ENCODE measurements at regions not wholly inside any gene's neighbourhood (a gene's known extent, or its start where the extent isn't known, plus 50 kb on each side); places are given as distances from the start of the nearest gene placed in this dataset.
A peak's percentile ranks its signal among the peaks of the same experiment; 100 is the strongest.
"Not testable (repeated sequence)": the region's sequence is repeated elsewhere in the genome, so short reads cannot be mapped to it uniquely, and the experiment has no call there.

DNA sequence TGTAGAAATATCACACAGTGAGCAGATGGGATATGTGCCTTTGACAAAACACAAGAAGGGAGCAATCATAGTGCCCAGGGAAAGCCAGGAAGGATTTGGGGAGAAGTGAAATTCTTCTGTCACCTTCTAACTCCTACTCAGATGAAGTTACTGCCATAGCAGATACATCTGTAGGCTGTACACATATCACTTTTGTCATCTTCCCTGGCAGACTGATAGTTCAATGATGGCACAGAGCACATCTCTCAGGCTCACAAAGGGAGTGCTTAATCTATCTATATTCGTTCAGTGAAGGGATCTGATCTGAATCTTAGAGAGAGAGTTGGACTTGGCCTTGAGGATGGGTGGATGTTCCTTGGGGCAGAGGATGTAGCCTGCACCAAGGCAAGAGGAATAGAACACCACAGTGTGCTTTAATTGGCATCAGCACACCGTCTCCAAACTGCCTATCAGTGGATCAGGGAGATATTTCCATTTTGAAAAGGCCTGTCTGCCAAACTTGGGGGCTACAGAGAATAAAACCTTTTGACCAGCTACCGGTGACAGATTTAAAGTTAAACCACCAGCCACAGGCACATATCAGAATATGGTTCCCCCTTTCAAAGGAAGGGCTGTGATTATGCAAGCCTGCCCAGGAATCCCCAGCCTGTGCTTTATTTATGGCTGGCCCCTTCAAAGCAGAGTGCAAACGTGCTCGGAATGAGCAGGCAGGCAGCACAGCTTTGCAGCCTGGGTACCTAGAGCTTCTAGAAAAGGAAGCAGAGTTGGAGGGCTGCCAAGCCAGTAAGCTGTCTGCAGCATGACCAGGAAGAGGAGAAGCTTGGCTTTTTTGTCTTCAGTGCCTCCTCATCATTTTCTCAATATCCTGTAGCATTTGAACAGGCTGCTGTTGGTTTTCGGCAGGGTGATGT lies 165.5 kb upstream of the DYRK2 start:
- DNase-seq (peak; percentile 66), ATAC-seq (peak; percentile 68 to 75)
- no peak overlapping the region for H3K4me3 Mint-ChIP-seq
- H3K36me3 Mint-ChIP-seq (ENCODE audit: insufficient read depth) = no peaks in the 10 kb centered on the region
- peaks cover 4% of the 10 kb centered on the region for H3K9me3 Mint-ChIP-seq
- H3K4me1 Mint-ChIP-seq (ENCODE audit: low read depth) = peaks cover 41% of the 10 kb centered on the region
- H3K27me3 Mint-ChIP-seq (ENCODE audit: low read depth) = no peaks in the 10 kb centered on the region

DNA sequence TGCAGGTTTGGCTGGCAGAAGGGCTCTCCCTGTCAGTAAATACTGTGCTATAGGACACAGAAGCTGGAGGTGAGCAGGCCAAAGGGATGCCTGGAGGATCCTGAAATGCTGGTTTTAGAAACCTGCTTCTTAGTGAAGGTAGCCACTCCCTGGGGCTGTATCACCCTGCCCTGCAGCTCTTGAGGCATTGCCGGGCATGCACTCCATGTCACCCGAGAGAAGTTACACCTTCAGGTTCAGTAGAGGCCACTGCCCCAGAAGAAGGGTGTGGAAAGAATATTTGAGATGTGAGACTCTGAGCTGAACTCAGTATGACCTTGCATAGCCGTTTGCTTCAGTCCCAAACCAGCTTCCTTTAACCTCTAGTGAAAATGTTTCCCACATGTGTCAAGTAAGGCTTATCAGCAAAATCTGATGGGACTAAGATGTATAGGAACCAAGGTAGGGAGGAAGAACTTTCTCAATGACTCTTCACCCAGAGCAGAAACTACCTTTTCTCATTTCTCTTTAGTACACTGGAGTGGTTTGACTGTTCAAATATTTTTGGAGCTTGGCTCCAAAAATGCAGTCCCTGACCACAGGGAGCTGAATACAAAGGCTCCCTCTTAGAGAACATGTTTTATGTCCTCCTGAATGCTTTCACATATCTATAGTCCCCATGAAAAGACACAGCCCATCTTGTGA lies 164.5 kb upstream of the DYRK2 start:
- H3K9me3 Mint-ChIP-seq = peaks cover 6% of the 10 kb centered on the region
- peaks cover under 1% of the 10 kb centered on the region for H3K36me3 Mint-ChIP-seq (ENCODE audit: insufficient read depth)
- H3K4me1 Mint-ChIP-seq (ENCODE audit: low read depth) = peaks cover 41% of the 10 kb centered on the region
- no peaks in the 10 kb centered on the region for H3K27me3 Mint-ChIP-seq (ENCODE audit: low read depth)
- no peak overlapping the region for H3K4me3 Mint-ChIP-seq
- ATAC-seq = peak; percentile 21 to 22
- DNase-seq = no peak

GRCh38 chr12:67484791-67485480 lies 163.6 kb upstream of the DYRK2 start:
- ATAC-seq = peak; percentile 42 to 50
- no peak for DNase-seq
- Mint-ChIP-seq H3K36me3 (ENCODE audit: insufficient read depth) (peaks cover 3% of the 10 kb centered on the region), H3K9me3 (peaks cover 11% of the 10 kb centered on the region), H3K4me3 (no peak overlapping the region), H3K4me1 (ENCODE audit: low read depth) (peaks cover 41% of the 10 kb centered on the region), H3K27me3 (ENCODE audit: low read depth) (no peaks in the 10 kb centered on the region)

DNA sequence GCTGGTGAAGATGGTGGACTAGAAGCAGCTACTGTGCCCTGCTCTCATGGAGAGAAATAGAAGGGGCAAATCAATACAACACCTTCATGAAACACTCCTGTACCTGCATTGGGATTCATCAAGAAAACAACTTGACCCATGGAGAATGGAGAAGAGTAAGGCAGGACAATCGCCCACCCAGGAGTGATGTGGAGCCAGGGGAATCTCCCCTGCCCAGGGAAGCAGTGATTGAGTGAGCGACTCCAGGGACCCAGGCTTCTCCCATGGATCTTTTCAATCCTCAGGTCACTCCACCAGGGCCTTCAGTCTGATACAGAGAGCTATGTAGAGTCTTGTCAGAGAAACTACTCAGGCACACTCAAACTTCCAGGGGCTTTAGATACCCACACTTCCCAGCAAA lies 161.9 kb upstream of the DYRK2 start:
- Mint-ChIP-seq H3K27me3 (ENCODE audit: low read depth) (no peaks in the 10 kb centered on the region), H3K9me3 (peaks cover 24% of the 10 kb centered on the region), H3K4me1 (ENCODE audit: low read depth) (peaks cover 41% of the 10 kb centered on the region), H3K4me3 (no peak overlapping the region), H3K36me3 (ENCODE audit: insufficient read depth) (peaks cover 3% of the 10 kb centered on the region)
- DNase-seq (no peak), ATAC-seq (no peak)

DNA sequence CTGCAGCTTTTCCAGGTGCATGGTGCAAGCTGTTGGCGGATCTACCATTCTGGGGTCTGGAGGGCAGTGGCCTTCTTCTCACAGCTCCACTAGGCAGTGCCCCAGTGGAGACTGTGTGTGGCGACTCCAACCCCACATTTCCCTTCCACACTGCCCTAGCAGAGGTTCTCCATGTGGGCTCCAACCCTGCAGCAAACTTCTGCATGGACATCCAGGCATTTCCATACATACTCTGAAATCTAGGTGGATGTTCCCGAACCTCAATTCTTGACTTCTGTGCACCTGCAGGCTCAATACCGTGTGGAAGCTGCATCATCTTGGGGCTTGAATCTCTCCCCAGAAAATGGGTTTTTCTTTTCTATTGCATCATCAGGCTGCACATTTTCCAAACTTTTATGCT lies 160.2 kb upstream of the DYRK2 start:
- not testable (repeated sequence) for H3K36me3 Mint-ChIP-seq (ENCODE audit: insufficient read depth); ATAC-seq; H3K27me3 Mint-ChIP-seq (ENCODE audit: low read depth); DNase-seq; H3K4me3 Mint-ChIP-seq
- Mint-ChIP-seq H3K9me3 (peaks cover 34% of the 10 kb centered on the region), H3K4me1 (ENCODE audit: low read depth) (peaks cover 28% of the 10 kb centered on the region)

- ATAC-seq (no peak), DNase-seq (no peak)
- Mint-ChIP-seq H3K4me1 (ENCODE audit: low read depth) (peaks cover 21% of the 10 kb centered on the region), H3K4me3 (no peak overlapping the region), H3K36me3 (ENCODE audit: insufficient read depth) (peaks cover 3% of the 10 kb centered on the region), H3K27me3 (ENCODE audit: low read depth) (no peaks in the 10 kb centered on the region), H3K9me3 (peaks cover 34% of the 10 kb centered on the region)
Observed at GRCh38 chr12:67489007-67489406, 159.5 kb upstream of the DYRK2 start.

GRCh38 chr12:67496581-67496980 lies 152.0 kb upstream of the DYRK2 start:
- no peak for DNase-seq
- H3K4me3 Mint-ChIP-seq = no peak overlapping the region

DNA sequence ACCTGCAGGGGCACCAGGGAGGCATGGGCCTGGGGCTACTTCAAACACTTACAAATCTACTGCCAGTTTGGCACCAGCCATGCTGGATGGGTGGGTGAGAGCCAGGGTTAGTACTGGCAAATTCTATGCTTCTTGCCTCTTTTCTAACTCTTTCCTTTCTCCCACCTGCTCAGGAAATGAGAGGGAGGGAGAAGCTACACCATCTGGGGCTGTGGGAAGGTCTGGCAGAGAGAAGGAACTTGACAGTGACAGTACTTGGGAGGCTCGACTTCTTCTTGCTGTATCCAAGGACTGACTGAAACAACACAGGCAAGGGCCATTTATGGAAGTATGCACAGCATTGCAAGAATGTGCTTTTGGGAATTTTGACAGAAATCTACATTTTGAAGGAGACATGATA lies 149.6 kb upstream of the DYRK2 start:
- DNase-seq (no peak), ATAC-seq (no peak)
- Mint-ChIP-seq H3K4me1 (ENCODE audit: low read depth) (peaks cover 20% of the 10 kb centered on the region), H3K9me3 (peaks cover 3% of the 10 kb centered on the region), H3K36me3 (ENCODE audit: insufficient read depth) (no peaks in the 10 kb centered on the region), H3K4me3 (no peak overlapping the region), H3K27me3 (ENCODE audit: low read depth) (no peaks in the 10 kb centered on the region)

More at GRCh38 chr12:67496581-67496980, 152.0 kb upstream of the DYRK2 start:
- no peaks in the 10 kb centered on the region for H3K27me3 Mint-ChIP-seq (ENCODE audit: low read depth)
- no peak for ATAC-seq
- peaks cover 13% of the 10 kb centered on the region for H3K9me3 Mint-ChIP-seq
- H3K36me3 Mint-ChIP-seq (ENCODE audit: insufficient read depth) = no peaks in the 10 kb centered on the region
- peaks cover 14% of the 10 kb centered on the region for H3K4me1 Mint-ChIP-seq (ENCODE audit: low read depth)

GRCh38 chr12:67501362-67501761 lies 147.2 kb upstream of the DYRK2 start:
- Mint-ChIP-seq H3K36me3 (ENCODE audit: insufficient read depth) (no peaks in the 10 kb centered on the region), H3K4me3 (no peak overlapping the region), H3K9me3 (no peaks in the 10 kb centered on the region), H3K4me1 (ENCODE audit: low read depth) (peaks cover 21% of the 10 kb centered on the region), H3K27me3 (ENCODE audit: low read depth) (no peaks in the 10 kb centered on the region)
- DNase-seq (no peak), ATAC-seq (no peak)

GRCh38 chr12:67504026-67504425 lies 144.5 kb upstream of the DYRK2 start:
- H3K4me1 Mint-ChIP-seq (ENCODE audit: low read depth) = peaks cover 23% of the 10 kb centered on the region
- no peaks in the 10 kb centered on the region for H3K27me3 Mint-ChIP-seq (ENCODE audit: low read depth)
- ATAC-seq (no peak), DNase-seq (no peak)
- H3K9me3 Mint-ChIP-seq = no peaks in the 10 kb centered on the region
- H3K36me3 Mint-ChIP-seq (ENCODE audit: insufficient read depth) = no peaks in the 10 kb centered on the region
- no peak overlapping the region for H3K4me3 Mint-ChIP-seq

DNA sequence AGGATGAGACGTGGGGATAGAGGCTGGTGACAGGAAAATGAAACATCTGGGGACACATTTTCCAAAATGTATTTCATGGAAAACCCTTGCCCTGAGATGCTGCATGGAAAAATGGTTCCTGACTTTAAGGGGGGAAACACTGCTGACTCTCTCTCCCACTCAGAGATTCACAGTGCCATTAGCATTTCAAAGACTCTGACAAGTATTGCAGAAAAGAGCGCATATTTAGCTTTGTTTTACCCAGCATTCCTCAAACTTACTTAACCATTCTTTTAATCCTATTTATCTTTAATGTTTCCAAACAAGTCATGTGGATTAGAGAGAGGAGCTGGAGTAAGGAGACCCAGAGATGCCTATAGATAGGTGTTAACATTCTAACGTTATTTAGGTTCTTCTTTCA lies 141.8 kb upstream of the DYRK2 start:
- Mint-ChIP-seq H3K27me3 (ENCODE audit: low read depth) (no peaks in the 10 kb centered on the region), H3K4me1 (ENCODE audit: low read depth) (peaks cover 14% of the 10 kb centered on the region), H3K9me3 (no peaks in the 10 kb centered on the region), H3K36me3 (ENCODE audit: insufficient read depth) (no peaks in the 10 kb centered on the region), H3K4me3 (no peak overlapping the region)
- no peak for DNase-seq
- no peak for ATAC-seq

DNA sequence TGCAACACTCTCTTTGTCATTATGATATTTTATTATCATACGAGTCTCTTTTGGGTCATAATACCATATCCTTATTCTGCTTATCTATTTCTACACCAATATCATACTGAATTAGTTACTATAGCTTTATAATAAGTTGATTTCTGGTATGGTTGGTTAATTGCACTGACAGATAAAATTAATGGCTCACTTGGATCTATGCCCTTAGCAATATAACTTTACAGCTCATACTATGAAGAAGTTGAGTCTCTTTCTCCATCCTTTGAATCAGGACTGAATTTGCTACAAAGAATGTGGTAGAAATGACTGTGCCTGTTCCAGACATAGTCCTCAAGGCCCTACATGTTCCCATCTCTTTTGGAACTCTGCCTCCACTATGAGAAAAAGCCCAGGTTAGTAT lies 139.7 kb upstream of the DYRK2 start:
- no peaks in the 10 kb centered on the region for H3K9me3 Mint-ChIP-seq
- DNase-seq (no peak), ATAC-seq (no peak)
- no peaks in the 10 kb centered on the region for H3K36me3 Mint-ChIP-seq (ENCODE audit: insufficient read depth)
- peaks cover 24% of the 10 kb centered on the region for H3K4me1 Mint-ChIP-seq (ENCODE audit: low read depth)
- H3K27me3 Mint-ChIP-seq (ENCODE audit: low read depth) = no peaks in the 10 kb centered on the region
- H3K4me3 Mint-ChIP-seq = no peak overlapping the region

DNA sequence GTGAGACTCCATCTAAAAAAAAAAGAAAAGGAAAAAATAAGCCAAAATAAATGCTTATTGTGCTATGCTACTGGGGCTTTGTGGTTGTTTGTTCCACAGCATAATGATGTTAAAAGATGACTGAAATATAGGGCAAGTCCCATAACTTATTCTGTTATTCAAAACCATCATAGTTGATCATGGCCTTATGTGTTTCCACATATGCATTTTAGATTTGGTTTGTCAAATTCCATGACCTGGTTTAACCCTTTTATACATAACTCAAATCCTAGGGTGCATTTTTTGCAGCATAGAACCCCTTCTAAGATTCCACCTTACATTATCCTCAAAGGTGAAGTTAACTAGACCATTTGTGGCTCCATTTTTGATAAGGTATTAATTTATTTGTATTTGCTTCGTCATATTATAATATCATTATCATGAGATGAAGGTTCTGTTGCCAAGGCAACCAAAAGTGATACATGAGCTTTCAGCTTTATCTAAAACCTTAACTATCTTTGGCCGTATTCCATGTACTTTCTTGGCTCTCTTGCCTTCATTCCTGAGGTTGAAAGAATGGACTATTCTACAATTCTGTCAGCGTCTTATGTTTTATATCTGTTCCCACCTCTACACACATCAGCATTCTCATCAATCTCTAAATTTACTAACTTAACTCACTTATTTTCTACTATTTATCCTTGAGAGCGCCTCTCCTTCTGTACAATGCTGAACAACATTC lies 138.7 kb upstream of the DYRK2 start:
- ATAC-seq = no peak
- no peak overlapping the region for H3K4me3 Mint-ChIP-seq
- no peaks in the 10 kb centered on the region for H3K9me3 Mint-ChIP-seq
- no peak for DNase-seq
- H3K27me3 Mint-ChIP-seq (ENCODE audit: low read depth) = no peaks in the 10 kb centered on the region
- no peaks in the 10 kb centered on the region for H3K36me3 Mint-ChIP-seq (ENCODE audit: insufficient read depth)
- H3K4me1 Mint-ChIP-seq (ENCODE audit: low read depth) = peaks cover 29% of the 10 kb centered on the region

GRCh38 chr12:67512061-67512460 lies 136.5 kb upstream of the DYRK2 start:
- no peak for ATAC-seq
- Mint-ChIP-seq H3K4me1 (ENCODE audit: low read depth) (peaks cover 51% of the 10 kb centered on the region), H3K9me3 (no peaks in the 10 kb centered on the region), H3K27me3 (ENCODE audit: low read depth) (no peaks in the 10 kb centered on the region), H3K4me3 (no peak overlapping the region), H3K36me3 (ENCODE audit: insufficient read depth) (no peaks in the 10 kb centered on the region)
- no peak for DNase-seq

All from activated T-cell treated with anti-CD3 and anti-CD28 coated beads, Interleukin-2, amount 50 U/mL, for 4 hours (primary cell).